Skeletal muscle tissue (tissue), 3 donors: ENCODE measurements at regions not wholly inside any gene's neighbourhood (a gene's known extent, or its start where the extent isn't known, plus 50 kb on each side); places are given as distances from the start of the nearest gene placed in this dataset.
"Not testable (repeated sequence)": the region's sequence is repeated elsewhere in the genome, so short reads cannot be mapped to it uniquely, and the experiment has no call there.

Experiments used
- H3K27ac ChIP-seq: one replicate; pipeline ENCODE4 v1.7.0; 2013; ENCODE audit warnings: mild to moderate bottlenecking, low read depth, low read length, inconsistent platforms
- H3K27me3 ChIP-seq, 3 donors: one replicate each; pipeline ENCODE4 v1.7.0; 2013; ENCODE audit warnings: low read length in 3 of 3; ENCODE audit not compliant: control insufficient read depth in 3 of 3, insufficient read depth in 3 of 3
- H3K36me3 ChIP-seq, 3 donors: one replicate each; pipeline ENCODE4 v1.7.0; 2013; ENCODE audit warnings: low read length in 3 of 3; ENCODE audit not compliant: control insufficient read depth in 3 of 3, insufficient read depth in 3 of 3
- H3K4me1 ChIP-seq, 3 donors: one replicate each; pipeline ENCODE4 v1.7.0; 2013; ENCODE audit warnings: low read length in 3 of 3, mild to moderate bottlenecking in 3 of 3; ENCODE audit not compliant: control insufficient read depth in 3 of 3, insufficient read depth in 3 of 3
- H3K4me3 ChIP-seq, 3 donors: one replicate each; pipeline ENCODE4 v1.7.0; 2013; ENCODE audit warnings: low read length in 3 of 3
- H3K9ac ChIP-seq, 3 donors: one replicate each; pipeline ENCODE4 v1.7.0; 2013; ENCODE audit warnings: low read length in 3 of 3, mild to moderate bottlenecking in 3 of 3, moderate library complexity in 2 of 3, low read depth in 1 of 3
- H3K9me3 ChIP-seq, 3 donors: one replicate each; pipeline ENCODE4 v1.7.0; 2013; ENCODE audit warnings: low read length in 3 of 3; ENCODE audit not compliant: control insufficient read depth in 3 of 3
- donor health status: Osteomylitis.

DNA sequence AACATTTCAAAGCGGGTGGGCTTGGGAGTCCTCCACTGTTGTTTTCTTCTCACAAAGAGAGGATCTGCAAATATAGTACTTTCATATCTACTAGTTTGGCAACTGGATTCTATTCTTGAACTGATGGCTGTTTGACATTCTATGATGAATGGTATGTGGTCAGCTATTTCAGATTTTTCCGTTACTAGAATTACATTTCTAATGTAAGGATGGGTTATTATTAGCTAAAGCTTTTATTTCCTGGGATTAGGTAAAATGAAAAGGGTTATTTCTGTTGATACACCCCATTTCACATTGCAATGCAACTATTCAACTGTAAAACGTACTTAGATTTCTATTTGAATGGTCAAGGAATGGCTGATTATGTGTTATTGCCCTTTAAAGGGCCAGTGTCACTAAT is 629.7 kb downstream of the DACH1 start:
- H3K27ac ChIP-seq: no peak overlapping the region

GRCh38 chr13:71219698-71220415 is 647.1 kb downstream of the DACH1 start:
- Histone ChIP-seq H3K36me3 (no peaks in the 10 kb centered on the region), H3K27me3 (no peaks in the 10 kb centered on the region), H3K4me3 (no peak overlapping the region), H3K4me1 (no peaks in the 10 kb centered on the region), H3K9me3 (peaks cover 0 to under 1% (median 0%) of the 10 kb centered on the region in 3 donors), H3K27ac (no peak overlapping the region), H3K9ac (no peak overlapping the region)

More for the DNA sequence above, 629.7 kb downstream of the DACH1 start:
- Histone ChIP-seq H3K27me3 (no peaks in the 10 kb centered on the region), H3K36me3 (no peaks in the 10 kb centered on the region), H3K4me1 (peaks cover 0 to 1% (median 0%) of the 10 kb centered on the region in 3 donors), H3K4me3 (no peak overlapping the region), H3K9ac (no peak overlapping the region), H3K9me3 (no peaks in the 10 kb centered on the region)

DNA sequence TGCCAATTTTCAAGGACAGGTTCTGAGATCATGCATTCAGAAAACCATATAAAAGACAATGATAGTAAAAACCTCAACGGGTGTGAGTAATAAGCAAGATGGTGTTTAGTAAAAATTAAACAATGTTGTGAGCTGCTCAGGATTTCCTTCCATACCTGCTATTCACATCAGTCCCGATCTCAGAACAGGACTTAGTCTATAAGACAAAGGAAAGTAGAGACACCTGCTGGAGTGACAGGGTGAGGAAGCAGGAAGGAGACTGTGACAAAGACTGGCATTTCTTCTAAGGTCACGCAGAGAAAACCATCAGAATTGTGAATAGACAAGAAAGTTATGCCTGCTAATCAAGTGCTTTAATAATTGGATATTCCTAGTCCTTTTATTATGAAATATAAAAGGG is 648.0 kb downstream of the DACH1 start:
- Histone ChIP-seq H3K9ac (no peak overlapping the region), H3K9me3 (peaks cover 0 to 2% (median 0%) of the 10 kb centered on the region in 3 donors), H3K4me3 (no peak overlapping the region), H3K36me3 (no peaks in the 10 kb centered on the region), H3K4me1 (no peaks in the 10 kb centered on the region), H3K27ac (no peak overlapping the region), H3K27me3 (no peaks in the 10 kb centered on the region)

DNA sequence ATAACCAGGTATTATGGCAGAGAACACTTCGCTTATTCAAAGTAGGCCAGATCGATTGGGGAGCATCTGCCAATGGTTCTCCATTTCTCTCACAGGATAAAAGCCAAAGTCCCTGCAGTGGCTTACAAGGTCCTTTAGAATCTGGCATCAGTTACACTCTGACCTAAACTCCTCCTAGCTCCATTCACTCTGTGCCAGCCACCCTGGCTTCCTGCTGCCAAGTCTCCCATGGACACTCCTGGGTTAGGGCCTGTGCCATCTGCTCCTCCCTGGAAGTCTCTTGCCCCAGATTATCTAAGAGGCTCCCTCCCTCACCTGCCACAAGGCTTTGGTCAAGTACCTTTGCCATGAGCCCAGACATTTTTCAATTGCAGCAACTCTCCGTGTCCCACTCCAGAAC is 649.2 kb downstream of the DACH1 start:
- H3K4me3 ChIP-seq: no peak overlapping the region
- no peaks in the 10 kb centered on the region for H3K4me1 ChIP-seq
- H3K36me3 ChIP-seq: no peaks in the 10 kb centered on the region
- peaks cover 0 to 2% (median 0%) of the 10 kb centered on the region in 3 donors for H3K9me3 ChIP-seq
- H3K27ac ChIP-seq: no peak overlapping the region
- no peak overlapping the region for H3K9ac ChIP-seq
- no peaks in the 10 kb centered on the region for H3K27me3 ChIP-seq

DNA sequence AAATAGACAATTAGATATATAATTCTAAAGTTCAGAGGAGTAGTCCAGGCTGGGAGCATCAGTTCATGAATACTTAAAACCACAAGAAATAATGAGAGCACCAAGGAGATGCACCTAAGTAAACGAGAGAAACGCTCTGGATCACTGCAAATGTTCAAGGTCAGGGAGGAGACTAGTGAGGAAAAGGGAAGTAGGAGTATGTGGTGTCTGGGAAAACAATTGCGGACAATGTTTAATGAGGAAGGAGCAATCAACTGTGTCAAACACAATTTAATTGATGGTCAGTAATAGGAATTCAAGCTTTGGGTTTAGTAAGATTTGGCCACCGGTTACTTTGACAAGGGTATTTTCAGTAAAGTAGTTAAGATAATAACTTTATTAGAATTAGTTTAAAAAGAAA is 652.2 kb downstream of the DACH1 start:
- Histone ChIP-seq H3K27me3 (no peaks in the 10 kb centered on the region), H3K27ac (no peak overlapping the region), H3K4me1 (no peaks in the 10 kb centered on the region), H3K4me3 (no peak overlapping the region), H3K9me3 (peaks cover 0 to 2% (median 0%) of the 10 kb centered on the region in 3 donors), H3K36me3 (no peaks in the 10 kb centered on the region), H3K9ac (no peak overlapping the region)

DNA sequence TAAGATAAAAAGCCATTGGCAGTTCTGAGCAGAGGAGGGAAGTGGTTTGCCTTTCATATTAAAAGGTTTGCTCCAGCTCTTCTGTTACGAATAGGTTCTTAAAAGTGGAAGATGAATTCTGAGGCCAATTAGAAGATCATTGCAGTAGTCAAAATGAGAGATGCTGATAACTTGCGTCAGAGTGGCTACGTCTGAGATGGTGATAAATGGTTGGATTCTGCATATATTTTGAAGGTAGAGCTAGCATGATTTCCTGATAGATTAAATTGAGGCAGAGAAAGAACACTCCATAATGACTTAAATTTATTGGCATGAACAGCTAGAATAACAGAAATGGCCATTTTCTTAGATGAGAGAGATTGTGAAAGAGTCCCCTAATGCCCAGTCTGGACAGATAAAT is 652.6 kb downstream of the DACH1 start:
- H3K4me1 ChIP-seq: no peaks in the 10 kb centered on the region
- no peak overlapping the region for H3K4me3 ChIP-seq
- peaks cover 0 to 2% (median 0%) of the 10 kb centered on the region in 3 donors for H3K9me3 ChIP-seq
- no peak overlapping the region for H3K9ac ChIP-seq
- H3K36me3 ChIP-seq: no peaks in the 10 kb centered on the region
- H3K27me3 ChIP-seq: no peaks in the 10 kb centered on the region
- no peak overlapping the region for H3K27ac ChIP-seq

DNA sequence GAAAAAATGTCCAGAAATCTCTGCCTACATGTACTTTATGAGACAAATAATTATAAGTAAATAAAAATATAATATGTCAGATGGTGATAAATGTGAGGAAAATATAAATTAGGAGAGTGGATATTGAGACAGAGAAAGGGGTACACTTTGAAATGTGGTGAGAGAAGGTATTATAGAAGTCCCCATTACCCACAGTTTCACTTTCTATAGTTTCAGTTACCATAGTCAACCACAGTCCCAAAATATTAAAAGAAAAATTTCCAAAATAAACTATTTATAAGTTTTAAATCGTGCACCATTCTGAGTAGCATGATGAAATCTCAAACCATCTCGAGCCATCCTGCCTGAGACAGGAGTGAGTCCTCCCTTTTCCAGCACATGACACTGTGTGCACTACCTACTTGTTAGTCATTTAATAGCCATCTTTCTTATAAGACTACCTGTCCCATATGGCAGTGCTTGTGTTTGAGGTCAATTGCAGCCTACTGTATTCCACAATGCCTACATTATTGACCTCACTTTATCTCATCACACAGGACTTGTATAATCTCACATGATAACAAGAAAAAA is 653.7 kb downstream of the DACH1 start:
- Histone ChIP-seq H3K4me1 (no peaks in the 10 kb centered on the region), H3K27me3 (no peaks in the 10 kb centered on the region), H3K4me3 (no peak overlapping the region), H3K36me3 (no peaks in the 10 kb centered on the region), H3K27ac (no peak overlapping the region), H3K9me3 (peaks cover 0 to 2% (median 0%) of the 10 kb centered on the region in 3 donors), H3K9ac (no peak overlapping the region)

DNA sequence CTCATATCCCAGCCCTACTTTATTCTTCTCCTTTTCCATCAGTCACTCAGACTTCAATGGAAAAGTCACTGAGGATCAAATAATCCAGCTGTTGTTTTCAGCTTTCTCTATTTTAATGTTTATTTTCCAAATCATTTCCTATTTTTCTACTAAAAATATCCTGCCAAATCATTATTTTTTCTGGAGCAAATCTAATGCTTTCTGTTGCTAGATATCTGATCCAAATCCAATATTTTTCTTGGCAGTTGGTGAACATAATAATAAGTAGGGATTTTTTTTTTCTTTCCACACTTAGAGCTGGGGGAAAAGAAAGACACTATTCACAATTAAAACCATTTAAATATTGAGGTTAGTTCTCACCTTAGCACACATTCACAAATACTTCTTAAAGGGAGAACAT is 656.1 kb downstream of the DACH1 start:
- no peaks in the 10 kb centered on the region for H3K36me3 ChIP-seq
- H3K27ac ChIP-seq: no peak overlapping the region
- H3K4me1 ChIP-seq: no peaks in the 10 kb centered on the region
- H3K27me3 ChIP-seq: no peaks in the 10 kb centered on the region
- H3K9me3 ChIP-seq: peaks cover 0 to 2% (median 0%) of the 10 kb centered on the region in 3 donors
- no peak overlapping the region for H3K4me3 ChIP-seq
- no peak overlapping the region for H3K9ac ChIP-seq

DNA sequence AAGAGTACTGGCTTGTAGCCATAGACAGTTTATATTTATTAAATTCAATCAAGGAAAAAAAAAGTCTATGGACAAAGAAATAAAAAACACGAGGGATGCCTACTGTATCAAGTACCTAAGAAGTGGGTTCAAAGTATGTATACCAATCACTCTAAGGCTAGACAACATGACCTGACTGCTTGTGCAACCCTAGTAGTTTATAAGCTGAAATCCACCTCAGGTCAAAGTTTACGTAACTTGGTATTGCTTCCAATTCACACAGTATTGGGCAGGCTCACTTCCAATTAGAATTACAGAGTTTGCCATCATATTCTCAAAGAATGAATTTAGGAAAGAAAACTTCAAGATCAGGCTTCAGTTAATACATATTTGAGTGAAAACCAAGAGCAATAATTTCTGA is 657.8 kb downstream of the DACH1 start:
- no peaks in the 10 kb centered on the region for H3K4me1 ChIP-seq
- H3K9ac ChIP-seq: no peak overlapping the region
- no peaks in the 10 kb centered on the region for H3K36me3 ChIP-seq
- H3K4me3 ChIP-seq: no peak overlapping the region
- H3K27ac ChIP-seq: no peak overlapping the region
- H3K9me3 ChIP-seq: no peaks in the 10 kb centered on the region
- no peaks in the 10 kb centered on the region for H3K27me3 ChIP-seq

DNA sequence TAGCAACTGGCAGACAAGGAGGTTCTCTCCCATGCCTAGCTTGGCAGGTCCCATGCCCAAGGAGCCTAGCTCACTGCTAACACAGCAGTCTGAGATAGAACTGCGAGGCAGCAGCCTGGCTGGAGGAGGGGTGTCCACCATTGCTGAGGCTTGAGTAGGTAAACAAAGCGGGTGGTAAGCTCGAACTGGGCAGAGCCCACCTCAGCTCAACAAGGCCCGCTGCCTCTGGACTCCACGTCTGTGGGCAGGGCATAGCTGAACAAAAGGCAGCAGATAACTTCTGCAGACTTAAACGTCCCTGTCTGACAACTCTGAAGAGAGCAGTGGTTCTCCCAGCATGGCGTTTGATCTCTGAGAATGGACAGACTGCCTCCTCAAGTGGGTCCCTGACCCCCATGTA is 682.4 kb downstream of the DACH1 start:
- not testable (repeated sequence) for H3K4me1 ChIP-seq, H3K36me3 ChIP-seq, H3K27ac ChIP-seq, H3K9me3 ChIP-seq, H3K9ac ChIP-seq, H3K4me3 ChIP-seq, H3K27me3 ChIP-seq
